ENCODE measurements at regions not wholly inside any gene's neighbourhood (a gene's known extent, or its start where the extent isn't known, plus 50 kb on each side); places are given as distances from the start of the nearest gene placed in this dataset.

GRCh38 chr12:59972905-59973304, 377.1 kb downstream of the SLC16A7 start:
- intact Hi-C loops (cut with DNase I): no loop called here
- Histone ChIP-seq H3K27ac (no peak overlapping the region), H3K4me3 (no peak overlapping the region), H3K27me3 (no peaks in the 10 kb centered on the region), H3K9me3 (replicated peaks in 1 of 3) (no peaks in the 10 kb centered on the region), H3K36me3 (replicated peaks in 1 of 2) (no peaks in the 10 kb centered on the region), H3K4me1 (replicated peaks in 1 of 2) (no peaks in the 10 kb centered on the region)
- no peak for DNase-seq
- WGBS, 4 donors: 64 to 81% (median 71%) methylated on average over 4 of the region's 4 CpGs
- TF ChIP-seq CTCF (IDR thresholded peaks at IDR 0.05): no peak
- no peak for TF ChIP-seq POLR2A (IDR thresholded peaks at IDR 0.05)

- Histone ChIP-seq H3K36me3 (replicated peaks in 1 of 2) (no peaks in the 10 kb centered on the region), H3K27ac (no peak overlapping the region), H3K4me1 (replicated peaks in 1 of 2) (no peaks in the 10 kb centered on the region), H3K9me3 (replicated peaks in 1 of 3) (no peaks in the 10 kb centered on the region), H3K4me3 (no peak overlapping the region), H3K27me3 (no peaks in the 10 kb centered on the region)
- intact Hi-C loops (cut with DNase I): no loop called here
- no peak for TF ChIP-seq CTCF (IDR thresholded peaks at IDR 0.05)
- no peak for TF ChIP-seq POLR2A (IDR thresholded peaks at IDR 0.05)
- DNase-seq: no peak
- WGBS, 4 donors: 38 to 48% (median 42%) methylated on average over 2 of the region's 2 CpGs
These were observed 377.7 kb downstream of the SLC16A7 start for GRCh38 chr12:59973515-59973914.

- TF ChIP-seq CTCF (IDR thresholded peaks at IDR 0.05) (no peak), POLR2A (IDR thresholded peaks at IDR 0.05) (no peak)
- Histone ChIP-seq H3K36me3 (replicated peaks in 1 of 2) (no peaks in the 10 kb centered on the region), H3K4me1 (replicated peaks in 1 of 2) (no peaks in the 10 kb centered on the region), H3K27me3 (no peaks in the 10 kb centered on the region), H3K27ac (no peak overlapping the region), H3K4me3 (no peak overlapping the region), H3K9me3 (replicated peaks in 1 of 3) (no peaks in the 10 kb centered on the region)
- intact Hi-C loops (cut with DNase I): no loop called here
- WGBS, 4 donors: 50 to 61% (median 57%) methylated on average over 4 of the region's 4 CpGs
- no peak for DNase-seq
These were observed 381.9 kb downstream of the SLC16A7 start for GRCh38 chr12:59977779-59978178.

GRCh38 chr12:59980476-59980875, 384.6 kb downstream of the SLC16A7 start:
- no peaks in the 10 kb centered on the region for H3K27me3 ChIP-seq
- intact Hi-C loops (cut with DNase I): no loop called here
- WGBS, 4 donors: 62 to 78% (median 69%) methylated on average over 1 of the region's 1 CpG
- DNase-seq: no peak
- no peak for TF ChIP-seq POLR2A (IDR thresholded peaks at IDR 0.05)
- no peak for TF ChIP-seq CTCF (IDR thresholded peaks at IDR 0.05)
- H3K9me3 ChIP-seq (replicated peaks in 1 of 3): no peaks in the 10 kb centered on the region
- H3K4me1 ChIP-seq (replicated peaks in 1 of 2): no peaks in the 10 kb centered on the region
- H3K36me3 ChIP-seq (replicated peaks in 1 of 2): no peaks in the 10 kb centered on the region
- no peak overlapping the region for H3K4me3 ChIP-seq
- no peak overlapping the region for H3K27ac ChIP-seq

All from adrenal gland (tissue), 9 donors.